ENCODE measurements at regions not wholly inside any gene's neighbourhood (a gene's known extent, or its start where the extent isn't known, plus 50 kb on each side); places are given as distances from the start of the nearest gene placed in this dataset.

GRCh38 chr16:85187886-85188285 lies 75.6 kb upstream of the CIBAR2 start:
- DNase-seq (ENCODE audit: low read depth): no peak

GRCh38 chr16:85188822-85189672 lies 76.8 kb upstream of the CIBAR2 start:
- DNase-seq (ENCODE audit: low read depth): no peak

DNA sequence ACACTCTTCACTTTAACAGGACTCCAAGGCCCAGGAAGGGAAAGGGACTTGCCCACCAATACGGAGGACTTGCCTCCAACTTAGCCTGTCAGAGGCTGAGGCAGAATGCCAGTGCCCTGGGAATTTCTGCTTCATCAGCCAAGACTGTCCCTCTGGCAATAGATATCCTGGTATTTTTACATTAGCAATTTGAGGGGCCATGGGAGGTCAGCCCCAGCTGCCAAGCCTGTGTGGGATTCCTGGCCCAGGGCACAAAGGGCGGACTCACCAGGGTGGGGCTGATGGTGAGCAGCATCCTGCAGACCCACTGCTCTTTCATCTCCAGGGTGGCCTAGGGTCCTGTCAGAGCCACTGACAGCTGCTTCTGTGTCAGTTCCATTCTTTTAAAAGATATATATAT lies 78.3 kb upstream of the CIBAR2 start:
- DNase-seq (ENCODE audit: low read depth): no peak

DNA sequence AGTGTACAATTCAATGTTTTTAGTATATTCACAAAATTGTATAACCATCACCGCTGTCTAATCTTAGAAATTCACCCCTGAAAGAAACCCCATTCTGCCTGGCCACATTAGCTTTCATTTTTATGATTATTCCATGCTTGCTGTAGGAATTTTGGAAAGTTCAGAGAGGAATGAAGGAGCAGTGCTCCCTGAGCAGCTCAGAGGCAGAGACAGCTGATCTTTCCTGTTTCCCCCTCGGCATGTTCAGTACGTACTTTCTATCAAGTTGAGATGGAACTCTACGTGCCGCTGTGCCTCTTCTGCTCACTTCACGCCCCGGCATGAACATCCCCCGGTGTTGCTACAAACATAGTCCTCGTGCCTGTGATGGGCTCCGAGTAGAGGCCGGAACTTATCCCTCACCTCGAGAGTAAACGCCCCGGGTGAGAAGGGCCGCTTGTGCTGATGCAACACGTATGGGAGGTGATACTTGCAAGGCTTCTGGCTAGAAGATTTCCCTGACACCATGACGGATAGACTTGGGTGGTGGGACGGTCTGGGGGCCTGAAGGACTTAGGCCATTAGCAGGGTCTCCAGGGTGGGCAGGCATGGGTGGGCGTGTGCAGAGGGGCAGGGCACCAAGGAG lies 79.2 kb upstream of the CIBAR2 start:
- no peak for DNase-seq (ENCODE audit: low read depth)

GRCh38 chr16:85192238-85193114 lies 80.2 kb upstream of the CIBAR2 start:
- no peak for DNase-seq (ENCODE audit: low read depth)

DNA sequence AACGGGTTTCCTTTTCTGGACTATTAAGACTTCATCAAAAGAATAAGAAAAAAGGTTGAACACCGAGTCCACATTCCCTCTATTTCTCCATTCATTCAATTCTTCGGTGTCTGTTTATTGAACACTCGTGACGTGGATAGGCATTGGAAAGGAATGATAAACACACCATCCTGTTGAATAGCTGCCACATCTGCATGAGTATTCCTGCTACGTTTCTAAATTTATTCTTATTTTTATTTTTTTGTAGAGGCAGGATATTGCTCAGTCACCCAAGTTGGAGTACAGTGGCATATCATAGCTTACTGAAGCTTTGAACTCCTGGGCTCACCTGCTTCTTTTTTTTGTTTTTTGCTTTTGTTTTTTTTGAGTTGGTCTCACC lies 80.8 kb upstream of the CIBAR2 start:
- no peak for DNase-seq (ENCODE audit: low read depth)

GRCh38 chr16:85193876-85194275 lies 81.6 kb upstream of the CIBAR2 start:
- no peak for DNase-seq (ENCODE audit: low read depth)

DNA sequence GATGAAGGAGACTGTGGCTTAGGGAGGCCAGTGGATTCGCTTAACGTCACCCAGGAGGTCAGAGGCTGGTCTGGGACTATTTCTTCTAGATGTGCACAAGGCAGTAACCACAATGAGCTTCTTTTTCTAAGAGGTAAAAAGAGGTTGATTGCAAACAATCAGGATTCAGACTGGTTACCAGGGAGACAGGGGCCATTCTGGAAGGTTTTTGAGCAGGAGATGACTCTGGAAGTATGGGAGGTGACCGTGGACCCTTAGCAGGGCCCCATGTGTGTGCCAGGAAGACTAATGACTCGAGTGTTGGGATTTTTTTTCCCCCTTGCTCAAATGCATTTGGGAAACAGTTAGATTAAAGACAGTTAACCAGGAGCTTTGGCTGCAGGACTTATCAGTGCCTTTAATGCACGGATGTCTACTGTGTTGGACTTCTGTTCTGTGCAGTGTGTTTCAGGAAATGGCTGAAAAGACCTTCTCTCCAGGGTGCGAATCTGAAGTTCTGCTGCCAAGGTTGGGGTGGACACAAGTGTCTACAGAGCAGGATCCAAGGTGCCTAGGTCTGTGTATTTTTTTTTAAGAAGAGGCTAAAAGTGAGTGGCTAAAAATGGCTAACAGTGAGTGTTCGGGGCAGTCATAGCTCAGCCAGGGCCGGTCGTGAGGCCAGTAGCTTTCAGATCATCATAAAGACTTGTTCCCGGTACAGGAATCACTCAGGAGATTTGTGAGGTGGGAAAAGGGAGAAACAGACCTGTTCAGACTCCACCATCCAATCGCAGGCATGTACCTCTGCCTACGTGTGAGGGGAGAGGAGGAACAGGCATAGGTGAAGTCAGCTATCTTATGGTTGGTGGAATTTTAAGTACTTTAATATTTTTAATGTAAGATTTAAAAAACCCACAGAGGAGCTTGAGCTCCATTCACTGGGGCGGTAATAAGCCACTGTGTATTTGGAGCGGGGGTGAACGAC lies 82.3 kb upstream of the CIBAR2 start:
- DNase-seq (ENCODE audit: low read depth): no peak

DNA sequence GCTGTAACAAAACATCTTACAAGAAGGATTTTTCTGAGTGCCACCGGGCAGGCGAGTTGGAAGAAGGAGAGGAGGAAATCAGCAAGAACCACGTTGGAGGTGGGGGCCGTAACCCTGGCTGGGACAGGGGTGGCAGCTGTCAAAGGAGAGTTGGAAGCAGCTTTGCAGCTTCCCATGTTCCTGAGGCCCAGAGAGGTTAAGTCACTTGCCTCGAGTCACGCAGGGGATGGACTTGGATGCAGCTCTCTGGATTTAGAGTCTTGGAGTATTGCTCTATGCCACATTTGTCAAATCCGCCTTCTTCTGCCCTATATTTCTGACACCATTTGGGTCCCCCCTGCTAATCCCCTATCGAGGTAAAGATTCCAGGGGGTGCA lies 83.0 kb upstream of the CIBAR2 start:
- no peak for DNase-seq (ENCODE audit: low read depth)

DNA sequence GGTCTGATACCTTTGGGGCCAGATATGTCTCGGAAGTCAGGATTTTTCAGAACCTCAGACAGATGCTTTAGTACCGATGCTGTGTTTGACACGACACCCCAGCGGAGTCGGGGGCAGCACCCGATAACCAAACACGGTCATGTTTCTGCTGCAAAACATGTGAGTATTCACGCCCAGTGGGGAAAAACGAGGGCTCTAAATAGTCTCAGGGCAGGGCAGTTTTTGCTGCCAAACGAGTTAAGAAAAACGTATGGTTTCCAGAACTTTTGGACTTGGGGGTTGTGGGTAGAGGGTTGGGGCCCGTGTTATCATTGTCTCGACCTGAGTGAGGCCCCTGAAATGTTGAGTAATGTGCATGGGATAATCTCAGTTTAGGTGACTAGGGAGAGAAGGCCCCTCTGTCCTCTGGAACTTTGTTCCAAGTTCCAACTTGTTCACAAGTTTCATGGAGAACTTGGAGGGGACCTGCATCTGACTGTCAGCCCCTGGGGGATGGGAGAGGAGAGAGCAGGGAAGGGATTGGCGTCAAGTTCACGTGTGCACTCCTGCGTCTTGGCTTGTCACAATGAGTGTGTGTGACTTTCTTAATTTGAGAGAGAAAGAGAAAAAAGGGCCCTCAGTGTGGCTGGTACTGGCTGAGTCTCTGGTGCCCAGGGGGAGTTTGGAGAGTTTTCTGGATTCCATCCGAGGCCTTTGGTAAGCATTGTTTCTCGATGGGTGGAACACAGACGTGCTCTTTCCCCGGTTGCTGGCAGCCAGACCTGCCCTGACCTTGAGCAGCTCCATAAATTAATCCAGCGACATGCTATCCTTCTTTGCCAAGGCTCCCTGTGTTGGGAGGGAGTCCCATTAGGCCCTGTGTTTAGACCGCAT lies 83.9 kb upstream of the CIBAR2 start:
- DNase-seq (ENCODE audit: low read depth): no peak

GRCh38 chr16:85196976-85197375 lies 84.7 kb upstream of the CIBAR2 start:
- DNase-seq (ENCODE audit: low read depth): no peak

- DNase-seq (ENCODE audit: low read depth): no peak
These were observed 85.6 kb upstream of the CIBAR2 start for GRCh38 chr16:85197611-85198566.

- no peak for DNase-seq (ENCODE audit: low read depth)
These were observed 86.9 kb upstream of the CIBAR2 start for GRCh38 chr16:85199069-85199725.

GRCh38 chr16:85199880-85200279 lies 87.6 kb upstream of the CIBAR2 start:
- no peak for DNase-seq (ENCODE audit: low read depth)

DNA sequence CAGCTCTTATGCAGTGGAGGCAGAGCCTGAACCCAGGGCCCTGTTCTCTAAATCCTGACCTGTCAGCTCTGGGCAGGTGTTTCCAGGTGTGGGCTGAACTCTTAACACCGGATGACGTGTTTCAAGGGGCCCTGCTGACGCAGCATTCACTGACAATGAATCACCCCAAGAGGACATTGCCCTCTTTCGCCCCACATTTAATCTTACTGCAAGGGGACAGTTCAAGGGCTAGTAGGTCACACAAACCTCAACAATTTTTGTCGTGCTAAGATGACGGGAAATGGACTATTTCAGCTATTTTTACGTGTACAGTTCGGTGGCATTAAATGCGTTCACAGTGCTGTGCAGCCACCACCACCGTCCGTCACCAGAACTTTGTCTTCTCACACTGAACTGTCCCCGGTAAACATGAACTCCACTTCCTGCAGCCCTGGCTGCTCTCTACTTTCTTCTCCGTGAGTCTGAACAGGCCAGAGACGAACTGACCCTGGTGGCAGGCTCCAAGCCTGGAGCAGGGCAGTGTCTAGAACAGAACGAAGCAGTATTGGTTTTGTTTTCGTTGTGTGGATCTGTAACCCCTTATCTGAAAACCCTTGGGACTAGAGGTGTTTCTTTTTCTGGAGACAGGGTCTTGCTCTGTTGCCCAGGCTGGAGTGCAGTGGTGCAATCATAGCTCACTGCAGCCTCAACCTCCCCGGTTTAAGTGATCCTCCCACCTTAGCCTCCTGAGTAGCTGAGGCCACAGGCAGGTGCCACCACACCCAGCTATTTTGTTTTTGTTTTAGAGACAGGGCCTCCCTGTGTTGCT lies 88.4 kb upstream of the CIBAR2 start:
- no peak for DNase-seq (ENCODE audit: low read depth)

GRCh38 chr16:85201574-85201973 lies 89.3 kb upstream of the CIBAR2 start:
- no peak for DNase-seq (ENCODE audit: low read depth)

DNA sequence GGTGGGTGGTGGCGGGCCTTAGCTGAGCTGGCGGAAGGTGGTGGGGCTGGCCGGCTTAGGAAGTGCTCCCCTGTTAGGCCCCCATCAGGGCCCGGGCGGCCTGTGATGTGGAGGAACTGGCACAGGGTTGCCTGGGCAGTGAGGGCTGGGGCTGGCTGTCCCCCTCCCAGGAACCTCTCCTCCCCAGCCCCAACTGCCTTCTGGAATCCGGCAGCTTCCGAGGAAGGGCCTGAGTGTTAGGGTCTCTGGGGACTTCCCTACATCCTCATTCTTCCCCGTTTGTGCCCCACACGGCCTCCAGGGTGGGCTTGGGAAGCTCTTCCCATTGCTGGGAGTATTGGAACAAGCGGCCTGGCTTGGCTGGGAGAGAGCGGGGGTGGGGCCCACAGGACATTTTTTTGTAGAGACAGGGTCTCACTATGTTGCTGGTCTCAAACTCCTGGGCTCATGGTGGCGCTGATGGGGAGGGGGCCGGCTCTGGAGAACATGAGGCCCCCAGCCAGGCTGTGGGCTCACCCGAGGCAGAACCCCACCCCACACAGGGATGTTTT lies 89.9 kb upstream of the CIBAR2 start:
- no peak for DNase-seq (ENCODE audit: low read depth)

All from stimulated activated CD8-positive, alpha-beta memory T cell treated with anti-CD3 and anti-CD28 coated beads, Interleukin-12 subunit alpha, Interleukin-12 subunit beta, amount 100 ng/mL, for 4 hours (primary cell).